CD14-positive monocyte (primary cell): ENCODE measurements at regions not wholly inside any gene's neighbourhood (a gene's known extent, or its start where the extent isn't known, plus 50 kb on each side); places are given as distances from the start of the nearest gene placed in this dataset.

ENCODE experiments used
- DNase-seq, 3 donors: peaks; one replicate each; pipeline ENCODE4 v3.0.0-alpha.2; 2011 to 2022
- H2AFZ ChIP-seq: 2 replicates; pipeline ENCODE4 v1.6.0; 2012; ENCODE audit warnings: mild to moderate bottlenecking, low read depth, low read length, inconsistent platforms; ENCODE audit not compliant: insufficient read depth, poor library complexity, severe bottlenecking
- H3K27ac ChIP-seq, 2 donors: 1 replicate in 1 of 2; 2 replicates in 1 of 2; pipeline ENCODE4 v1.5.1; 2012 to 2013; ENCODE audit warnings: low read length in 2 of 2, control low read depth in 1 of 2, inconsistent platforms in 1 of 2, low read depth in 1 of 2, mild to moderate bottlenecking in 1 of 2
- H3K27me3 ChIP-seq, 2 donors: one replicate each; pipeline versions ENCODE4 v1.6.0 to v1.6.1; 2011 to 2013; ENCODE audit warnings: low read length in 2 of 2; ENCODE audit not compliant: control insufficient read depth in 2 of 2, insufficient read depth in 2 of 2
- H3K36me3 ChIP-seq, 2 donors: replicated peaks in 1 of 2; 1 replicate in 1 of 2; 2 replicates in 1 of 2; pipeline versions ENCODE4 v1.5.1 to v1.6.1; 2012 to 2013; ENCODE audit warnings: low read length in 2 of 2, control low read depth in 1 of 2, inconsistent platforms in 1 of 2, mild to moderate bottlenecking in 1 of 2; ENCODE audit not compliant: insufficient read depth in 2 of 2, control insufficient read depth in 1 of 2
- H3K4me1 ChIP-seq, 2 donors: 1 replicate in 1 of 2; 2 replicates in 1 of 2; pipeline versions ENCODE4 v1.5.1 to v1.6.1; 2012 to 2013; ENCODE audit warnings: low read length in 2 of 2, control low read depth in 1 of 2, inconsistent platforms in 1 of 2, mild to moderate bottlenecking in 1 of 2, moderate library complexity in 1 of 2; ENCODE audit not compliant: insufficient read depth in 2 of 2, control insufficient read depth in 1 of 2
- H3K4me2 ChIP-seq: replicated peaks from 2 replicates; pipeline ENCODE3; 2012; ENCODE audit warnings: low read length, moderate library complexity, mild to moderate bottlenecking; ENCODE audit not compliant: poor library complexity, severe bottlenecking; ENCODE audit errors: extremely low read depth
- H3K4me3 ChIP-seq, 3 experiments: fragments of 200-600 bp in 1 of 3; sonication (generic) in 1 of 3; replicated peaks in 1 of 3; 1 replicate in 2 of 3; 2 replicates in 1 of 3; pipeline ENCODE4 v1.5.1; 2011 to 2013; ENCODE audit warnings: low read length in 3 of 3, mild to moderate bottlenecking in 3 of 3, control low read depth in 2 of 3, low read depth in 2 of 3, inconsistent platforms in 1 of 3, moderate library complexity in 1 of 3
- H3K79me2 ChIP-seq: 2 replicates; pipeline ENCODE4 v1.6.0; 2012; ENCODE audit warnings: mild to moderate bottlenecking, control low read depth, inconsistent platforms, low read length, moderate library complexity; ENCODE audit not compliant: insufficient read depth
- H3K9ac ChIP-seq: 2 replicates; pipeline ENCODE4 v1.6.0; 2017; ENCODE audit warnings: low read length, mild to moderate bottlenecking; ENCODE audit not compliant: insufficient read depth, poor library complexity, severe bottlenecking
- H3K9me3 ChIP-seq, 2 donors: replicated peaks in 1 of 2; 1 replicate in 1 of 2; 2 replicates in 1 of 2; pipeline versions ENCODE4 v1.5.1 to v1.6.1; 2012 to 2013; ENCODE audit warnings: low read length in 2 of 2, control low read depth in 1 of 2; ENCODE audit not compliant: control insufficient read depth in 1 of 2, insufficient read depth in 1 of 2
- H4K20me1 ChIP-seq: 2 replicates; pipeline ENCODE4 v1.6.0; 2012; ENCODE audit warnings: mild to moderate bottlenecking, low read length, control low read depth, moderate library complexity; ENCODE audit not compliant: insufficient read depth
- H3K27ac Mint-ChIP-seq, 7 donors: one replicate each; pipeline ENCODE4 v1.8.0; 2020; ENCODE audit warnings: mild to moderate bottlenecking in 7 of 7, mixed read lengths in 7 of 7, moderate library complexity in 6 of 7, inconsistent platforms in 2 of 7
- H3K27me3 Mint-ChIP-seq, 3 donors: one replicate each; pipeline ENCODE4 v1.8.0; 2021 to 2022; ENCODE audit warnings: low read depth in 3 of 3, mild to moderate bottlenecking in 3 of 3, mixed read lengths in 3 of 3, moderate library complexity in 3 of 3, inconsistent platforms in 1 of 3
- H3K36me3 Mint-ChIP-seq, 2 donors: one replicate each; pipeline ENCODE4 v1.8.0; 2020; ENCODE audit warnings: mixed read lengths in 2 of 2, inconsistent platforms in 1 of 2, mild to moderate bottlenecking in 1 of 2
- H3K4me1 Mint-ChIP-seq: one replicate; pipeline ENCODE4 v1.8.0; 2020; ENCODE audit warnings: mild to moderate bottlenecking, mixed read lengths
- H3K4me3 Mint-ChIP-seq, 2 donors: one replicate each; pipeline ENCODE4 v1.8.0; 2020; ENCODE audit warnings: mild to moderate bottlenecking in 2 of 2, mixed read lengths in 2 of 2, moderate library complexity in 1 of 2
- H3K9me3 Mint-ChIP-seq, 7 donors: one replicate each; pipeline ENCODE4 v1.8.0; 2020 to 2022; ENCODE audit warnings: mixed read lengths in 7 of 7, mild to moderate bottlenecking in 6 of 7, moderate library complexity in 6 of 7, inconsistent platforms in 2 of 7
- WGBS: methylation state at CpG from one replicate; pipeline ENCODE4 v1.1.5; 2013; ENCODE audit warnings: missing lambda C conversion rate; ENCODE audit not compliant: insufficient coverage; 5-methylcytosine and 5-hydroxymethylcytosine counted together
- intact Hi-C, 2 donors: fragments of 100-400 bp; cut with micrococcal nuclease; formaldehyde crosslinking; loops; one replicate each; pipeline versions ENCODE4 v1.15.0 to v1.15.1; 2023
- TF ChIP-seq, protein P1 (sequence below): fragments of 200-600 bp; IDR thresholded peaks from one replicate; pipeline ENCODE4 v1.8.0; 2022; ENCODE audit warnings: antibody characterized with exemption, mild to moderate bottlenecking

DNA sequence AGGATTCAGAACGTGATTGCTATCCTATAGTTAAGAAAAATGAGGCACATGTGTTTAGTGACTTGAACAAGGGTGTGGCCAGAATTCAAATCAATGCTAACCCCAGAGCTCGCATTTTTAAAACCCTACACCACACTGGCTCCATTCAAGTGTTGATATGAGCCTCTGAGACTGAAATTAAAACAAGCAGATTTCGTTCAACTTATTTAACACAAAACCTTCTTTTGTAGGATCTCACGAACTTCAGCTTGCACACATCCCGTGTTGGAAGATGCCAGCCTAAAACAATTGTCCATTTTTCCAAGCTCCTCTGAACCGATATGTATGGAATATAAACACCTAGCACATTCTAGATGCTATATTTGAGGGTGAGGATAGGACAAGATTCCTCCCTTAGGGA is 231.0 kb upstream of the IRX5 start:
- Mint-ChIP-seq H3K27ac (no peak overlapping the region), H3K27me3 (peaks cover 0 to 3% (median 2%) of the 10 kb centered on the region in 3 donors), H3K9me3 (peaks cover 0 to 10% (median 2%) of the 10 kb centered on the region in 7 donors), H3K4me3 (no peak overlapping the region), H3K36me3 (no peaks in the 10 kb centered on the region), H3K4me1 (no peaks in the 10 kb centered on the region)
- Histone ChIP-seq H3K4me1 (no peaks in the 10 kb centered on the region), H3K9me3 (peaks cover 0 to 6% of the 10 kb centered on the region in 2 donors), H3K27ac (no peak overlapping the region), H2AFZ (no peak overlapping the region), H3K4me3 (no peak overlapping the region), H3K79me2 (no peaks in the 10 kb centered on the region), H3K9ac (no peak overlapping the region), H3K36me3 (no peaks in the 10 kb centered on the region), H4K20me1 (no peaks in the 10 kb centered on the region), H3K27me3 (no peaks in the 10 kb centered on the region), H3K4me2 (no peak overlapping the region)
- 100% methylated on average over 1 of the region's 6 CpGs for WGBS
- no peak for DNase-seq
- intact Hi-C loops: no loop called here
- TF ChIP-seq, protein P1, sequence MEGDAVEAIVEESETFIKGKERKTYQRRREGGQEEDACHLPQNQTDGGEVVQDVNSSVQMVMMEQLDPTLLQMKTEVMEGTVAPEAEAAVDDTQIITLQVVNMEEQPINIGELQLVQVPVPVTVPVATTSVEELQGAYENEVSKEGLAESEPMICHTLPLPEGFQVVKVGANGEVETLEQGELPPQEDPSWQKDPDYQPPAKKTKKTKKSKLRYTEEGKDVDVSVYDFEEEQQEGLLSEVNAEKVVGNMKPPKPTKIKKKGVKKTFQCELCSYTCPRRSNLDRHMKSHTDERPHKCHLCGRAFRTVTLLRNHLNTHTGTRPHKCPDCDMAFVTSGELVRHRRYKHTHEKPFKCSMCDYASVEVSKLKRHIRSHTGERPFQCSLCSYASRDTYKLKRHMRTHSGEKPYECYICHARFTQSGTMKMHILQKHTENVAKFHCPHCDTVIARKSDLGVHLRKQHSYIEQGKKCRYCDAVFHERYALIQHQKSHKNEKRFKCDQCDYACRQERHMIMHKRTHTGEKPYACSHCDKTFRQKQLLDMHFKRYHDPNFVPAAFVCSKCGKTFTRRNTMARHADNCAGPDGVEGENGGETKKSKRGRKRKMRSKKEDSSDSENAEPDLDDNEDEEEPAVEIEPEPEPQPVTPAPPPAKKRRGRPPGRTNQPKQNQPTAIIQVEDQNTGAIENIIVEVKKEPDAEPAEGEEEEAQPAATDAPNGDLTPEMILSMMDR: no peak

DNA sequence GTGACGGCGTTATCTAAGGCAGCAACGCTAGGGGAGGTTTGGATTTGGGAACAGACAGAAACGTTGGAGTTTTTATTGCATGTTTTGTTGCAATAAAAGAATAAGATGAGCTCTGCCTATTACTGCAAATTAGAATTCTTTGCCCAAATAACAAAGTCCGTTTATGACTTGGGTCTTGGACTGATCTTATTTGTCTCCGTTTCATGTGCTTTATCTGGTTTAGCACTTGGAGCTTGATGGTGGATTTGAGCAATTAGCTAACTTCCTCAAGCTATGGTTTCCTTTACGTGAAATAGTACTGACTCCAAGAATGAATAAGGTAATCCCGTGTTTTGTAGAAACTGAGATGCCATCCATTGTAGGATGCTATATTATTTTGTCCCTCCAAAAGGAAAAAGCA is 233.0 kb upstream of the IRX5 start:
- intact Hi-C loops: no loop called here
- TF ChIP-seq, protein P1: no peak
- Histone ChIP-seq H3K9me3 (peaks cover 0 to 6% of the 10 kb centered on the region in 2 donors), H3K27ac (no peak overlapping the region), H3K9ac (no peak overlapping the region), H2AFZ (no peak overlapping the region), H3K4me1 (no peaks in the 10 kb centered on the region), H3K4me3 (no peak overlapping the region), H3K4me2 (no peak overlapping the region), H3K36me3 (no peaks in the 10 kb centered on the region), H4K20me1 (no peaks in the 10 kb centered on the region), H3K79me2 (no peaks in the 10 kb centered on the region), H3K27me3 (no peaks in the 10 kb centered on the region)
- WGBS: no CpG with 5 or more reads among the region's 8 CpGs
- H3K4me3 Mint-ChIP-seq: no peak overlapping the region
- no peak overlapping the region for H3K27ac Mint-ChIP-seq
- H3K36me3 Mint-ChIP-seq: no peaks in the 10 kb centered on the region
- no peak for DNase-seq
- peaks cover 0 to 7% (median 4%) of the 10 kb centered on the region in 7 donors for H3K9me3 Mint-ChIP-seq
- peaks cover 0 to 6% (median 2%) of the 10 kb centered on the region in 3 donors for H3K27me3 Mint-ChIP-seq
- no peaks in the 10 kb centered on the region for H3K4me1 Mint-ChIP-seq
